Lower leg skin (tissue), 3 donors: ENCODE measurements at regions not wholly inside any gene's neighbourhood (a gene's known extent, or its start where the extent isn't known, plus 50 kb on each side); places are given as distances from the start of the nearest gene placed in this dataset.

Experiments used
- CTCF ChIP-seq, 3 donors: fragments of 450-650 bp; IDR thresholded peaks; one replicate each; pipeline ENCODE4 v1.5.1; 2016; ENCODE audit warnings: antibody characterized with exemption in 3 of 3, mild to moderate bottlenecking in 3 of 3, moderate library complexity in 2 of 3
- POLR2A ChIP-seq, 2 donors: fragments of 450-650 bp; IDR thresholded peaks; one replicate each; pipeline ENCODE4 v1.6.1; 2016 to 2017; ENCODE audit warnings: antibody characterized with exemption in 2 of 2, mild to moderate bottlenecking in 1 of 2, moderate library complexity in 1 of 2

DNA sequence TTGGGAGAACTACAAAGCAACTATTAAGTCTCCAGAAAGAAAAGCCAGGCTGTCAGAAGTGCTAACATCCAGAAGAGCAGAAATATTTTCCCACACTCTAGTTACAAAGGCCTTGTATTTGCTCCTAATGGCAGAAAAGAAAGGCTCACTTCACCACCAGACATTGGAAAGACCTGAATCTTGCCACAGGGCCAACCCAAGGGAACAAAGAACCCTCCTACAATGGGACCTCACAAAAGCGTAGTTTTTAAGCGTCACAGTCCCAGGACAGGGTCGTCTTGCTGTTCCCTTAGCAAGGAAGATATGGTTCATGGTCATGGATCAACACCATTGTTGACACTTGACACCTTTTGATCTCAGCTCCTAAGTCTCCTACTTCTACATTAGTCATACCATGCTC, 119.1 kb downstream of the RPS29 start:
- TF ChIP-seq CTCF (IDR thresholded peaks at IDR 0.05) (no peak), POLR2A (IDR thresholded peaks at IDR 0.05) (no peak)
